Activated CD8-positive, alpha-beta memory T cell treated with anti-CD3 and anti-CD28 coated beads for 36 hours (primary cell): ENCODE measurements at regions not wholly inside any gene's neighbourhood (a gene's known extent, or its start where the extent isn't known, plus 50 kb on each side); places are given as distances from the start of the nearest gene placed in this dataset.
"Not testable (repeated sequence)": the region's sequence is repeated elsewhere in the genome, so short reads cannot be mapped to it uniquely, and the experiment has no call there.

ENCODE experiments used
- CTCF ChIA-PET: fragments of 350-600 bp; sonication (Branson Sonifier 250); formaldehyde crosslinking; loops from one replicate; lab custom pipeline; 2021; ENCODE audit warnings: antibody characterized with exemption; lab: Charles Lee
- POLR2A ChIA-PET: fragments of 350-600 bp; sonication (Branson Sonifier 250); formaldehyde crosslinking; loops from one replicate; lab custom pipeline; 2021; ENCODE audit warnings: antibody characterized with exemption; lab: Charles Lee

DNA sequence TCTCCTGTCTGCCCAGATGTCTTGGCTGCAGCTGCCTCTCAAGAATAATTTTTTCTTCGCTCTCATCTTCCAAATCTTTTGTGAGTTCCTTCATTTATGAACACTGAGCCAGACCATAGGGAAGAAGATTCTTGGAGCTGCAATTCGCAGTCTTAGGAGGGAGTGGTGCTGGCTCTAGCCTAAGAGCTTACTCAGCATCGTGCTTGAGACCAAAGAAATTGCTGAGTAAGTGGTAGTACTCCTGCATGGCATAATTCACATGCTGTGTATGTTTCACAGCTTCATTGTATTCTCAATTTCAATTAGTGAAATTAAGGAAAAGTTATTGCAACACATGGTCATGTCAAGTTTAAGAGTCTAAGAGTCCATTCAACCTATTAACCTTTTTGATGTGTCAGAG lies 771.7 kb downstream of the ADCYAP1 start:
- ChIA-PET CTCF (no interaction called here), POLR2A (no interaction called here)

DNA sequence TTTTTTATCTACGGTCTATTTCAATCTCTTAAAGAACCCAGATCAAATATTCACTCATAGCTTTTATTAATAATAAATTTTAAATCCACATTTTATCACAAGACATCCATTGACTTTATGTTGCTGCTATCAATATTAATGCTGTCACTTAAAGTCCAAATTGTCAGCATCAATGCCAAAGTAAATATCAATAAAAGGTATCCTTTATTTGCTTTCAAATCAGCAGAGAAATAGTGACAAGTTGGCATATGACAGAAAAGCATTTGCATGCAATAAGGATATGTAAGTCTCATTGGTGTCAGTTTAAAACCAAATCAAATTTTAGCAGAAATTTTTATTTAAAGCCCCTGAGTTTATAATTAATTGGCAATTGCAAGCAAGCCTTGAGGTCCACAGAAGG lies 775.4 kb downstream of the ADCYAP1 start:
- CTCF ChIA-PET = no interaction called here
- POLR2A ChIA-PET = no interaction called here

- ChIA-PET CTCF (no interaction called here), POLR2A (no interaction called here)
These were observed 787.2 kb downstream of the ADCYAP1 start for GRCh38 chr18:1691863-1692262.

- CTCF ChIA-PET = no interaction called here
- POLR2A ChIA-PET = no interaction called here
These were observed 803.3 kb downstream of the ADCYAP1 start for GRCh38 chr18:1708006-1708405.

DNA sequence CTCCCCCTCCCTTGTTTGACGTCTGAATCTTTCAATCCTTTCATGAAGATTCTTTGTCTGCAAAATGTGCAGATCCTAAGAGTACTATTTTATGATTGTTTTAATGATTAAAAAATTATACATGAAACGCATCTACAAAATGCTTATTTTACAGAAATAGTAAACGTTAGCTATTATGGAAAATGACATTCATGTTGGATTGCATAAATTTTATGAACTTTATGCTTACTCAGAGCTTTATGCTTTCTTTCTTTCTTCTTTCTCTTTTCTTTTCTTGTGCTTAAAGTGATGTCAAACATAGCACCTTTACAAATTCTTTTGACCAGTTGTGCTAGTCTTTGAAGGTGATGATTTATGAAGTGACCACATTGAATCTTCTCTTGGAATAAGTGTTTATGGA lies 805.4 kb downstream of the ADCYAP1 start:
- ChIA-PET POLR2A (no interaction called here), CTCF (no interaction called here)

DNA sequence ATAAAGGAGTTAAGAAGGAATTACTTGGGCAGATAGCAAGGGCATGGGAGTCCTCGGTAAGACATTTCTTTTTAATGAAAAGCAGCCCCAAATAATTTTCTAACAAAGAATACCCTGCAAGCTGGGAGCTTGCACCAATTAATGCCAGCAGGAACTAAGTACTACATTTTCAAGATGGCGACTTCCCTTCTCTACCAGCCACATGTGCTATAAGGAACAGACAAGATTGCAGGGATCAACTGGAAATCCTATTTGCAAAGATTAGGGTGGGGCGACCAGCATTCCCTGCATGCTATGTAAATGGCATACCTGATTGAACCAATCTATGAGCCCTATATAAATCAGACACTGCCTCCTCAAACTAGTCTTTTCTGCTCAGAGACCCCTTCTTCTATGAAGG lies 827.5 kb downstream of the ADCYAP1 start:
- CTCF ChIA-PET = no interaction called here
- POLR2A ChIA-PET = no interaction called here

DNA sequence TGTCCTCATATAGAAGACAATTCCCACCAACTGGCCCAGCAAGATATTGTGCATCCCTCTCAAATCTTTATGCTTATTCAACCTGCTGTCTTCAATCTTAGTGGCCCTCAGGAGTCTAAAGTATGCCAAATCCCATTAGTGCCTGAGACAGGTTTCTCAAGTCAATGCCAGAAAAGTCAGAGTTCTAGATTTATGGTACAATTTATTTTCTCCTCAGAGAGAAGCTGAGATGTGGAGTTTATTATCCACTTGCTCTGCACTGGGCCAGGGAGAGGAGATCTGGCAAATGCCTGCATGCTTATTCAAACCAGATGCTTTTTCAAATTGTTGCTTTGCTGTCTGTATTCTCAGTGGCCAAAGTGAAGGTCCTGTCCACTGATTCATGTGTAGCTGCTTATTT lies 825.2 kb downstream of the METTL4 start:
- ChIA-PET POLR2A (no interaction called here), CTCF (no interaction called here)

GRCh38 chr18:1751249-1751648 lies 820.1 kb downstream of the METTL4 start:
- ChIA-PET CTCF (no interaction called here), POLR2A (no interaction called here)

GRCh38 chr18:1760901-1761300 lies 810.4 kb downstream of the METTL4 start:
- ChIA-PET POLR2A (no interaction called here), CTCF (no interaction called here)

- ChIA-PET CTCF (no interaction called here), POLR2A (no interaction called here)
These were observed 797.0 kb downstream of the METTL4 start for GRCh38 chr18:1774261-1774660.

DNA sequence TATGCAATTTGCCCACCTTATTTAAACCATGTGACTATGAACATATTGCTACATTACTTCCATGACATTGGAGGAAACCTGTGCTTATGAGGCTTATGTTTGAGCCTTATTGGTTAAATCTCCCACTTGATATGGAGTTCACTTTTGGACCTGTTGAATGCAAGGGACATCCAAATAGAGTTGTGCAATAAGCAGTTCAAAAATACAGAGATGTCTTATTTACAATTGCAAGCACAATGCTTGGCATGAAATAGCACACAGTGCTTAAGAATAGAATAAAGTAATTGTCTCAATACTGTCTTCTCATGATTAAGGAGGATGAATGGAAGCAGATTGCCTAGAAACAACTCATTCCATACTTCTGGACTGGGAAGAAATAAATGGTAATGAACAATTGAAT lies 793.5 kb downstream of the METTL4 start:
- ChIA-PET CTCF (no interaction called here), POLR2A (no interaction called here)

GRCh38 chr18:1778496-1779178 lies 792.7 kb downstream of the METTL4 start:
- CTCF ChIA-PET = no interaction called here
- POLR2A ChIA-PET = no interaction called here

- CTCF ChIA-PET = no interaction called here
- POLR2A ChIA-PET = no interaction called here
These were observed 791.7 kb downstream of the METTL4 start for GRCh38 chr18:1779587-1779986.

GRCh38 chr18:1784113-1784512 lies 787.2 kb downstream of the METTL4 start:
- CTCF ChIA-PET = no interaction called here
- POLR2A ChIA-PET = no interaction called here

- CTCF ChIA-PET, POLR2A ChIA-PET: not testable (repeated sequence)
These were observed 785.3 kb downstream of the METTL4 start for GRCh38 chr18:1785980-1786379.

DNA sequence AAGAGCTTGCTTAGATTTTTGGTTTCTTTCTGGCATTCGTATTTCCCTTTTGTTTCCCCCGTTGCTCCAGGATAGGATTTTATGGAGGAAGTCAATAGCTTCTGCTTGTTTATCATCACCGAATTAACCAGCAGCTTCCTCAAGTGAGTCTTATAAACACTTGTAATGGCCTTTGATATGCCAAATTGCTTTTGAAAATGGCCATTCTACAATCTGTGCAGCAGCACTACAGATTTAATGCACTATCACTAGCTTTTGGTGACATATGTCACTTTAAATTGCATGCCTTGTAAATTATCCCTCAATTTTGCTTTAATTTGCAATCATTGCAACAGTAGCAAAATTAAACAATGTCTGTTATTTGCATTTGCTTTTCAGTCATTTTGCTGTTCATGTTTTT lies 774.7 kb downstream of the METTL4 start:
- POLR2A ChIA-PET = no interaction called here
- CTCF ChIA-PET = no interaction called here

DNA sequence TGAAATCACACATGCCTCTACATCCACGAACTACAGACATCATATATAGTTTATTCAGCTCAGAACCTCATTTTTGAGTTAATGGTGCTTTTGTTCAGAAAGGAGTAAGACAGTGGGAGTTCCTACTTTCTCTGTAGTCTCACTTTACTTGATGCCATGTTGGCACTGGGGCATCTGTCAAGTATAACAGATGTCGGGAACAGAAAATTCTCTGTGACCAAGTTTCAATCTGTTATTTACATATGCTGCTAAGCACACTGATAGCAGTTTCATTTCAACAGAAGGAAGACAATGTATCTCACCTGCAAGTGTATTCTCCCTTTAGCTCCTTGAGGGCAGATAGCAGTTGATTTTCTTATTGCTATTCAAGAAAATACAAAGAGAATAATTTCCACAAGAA lies 774.1 kb downstream of the METTL4 start:
- POLR2A ChIA-PET = no interaction called here

GRCh38 chr18:1805521-1805920 lies 765.8 kb downstream of the METTL4 start:
- ChIA-PET CTCF (no interaction called here), POLR2A (no interaction called here)

More for the DNA sequence above, 774.1 kb downstream of the METTL4 start:
- CTCF ChIA-PET = no interaction called here

- POLR2A ChIA-PET = no interaction called here
- CTCF ChIA-PET = no interaction called here
These were observed 764.3 kb downstream of the METTL4 start for GRCh38 chr18:1806884-1807615.

GRCh38 chr18:1811282-1811681 lies 760.0 kb downstream of the METTL4 start:
- ChIA-PET CTCF (no interaction called here), POLR2A (no interaction called here)

GRCh38 chr18:1825296-1825695 lies 746.0 kb downstream of the METTL4 start:
- ChIA-PET CTCF (no interaction called here), POLR2A (no interaction called here)
